Endothelial cell of umbilical vein (primary cell): ENCODE measurements at regions not wholly inside any gene's neighbourhood (a gene's known extent, or its start where the extent isn't known, plus 50 kb on each side); places are given as distances from the start of the nearest gene placed in this dataset.

ENCODE experiments used
- BruUV-seq: library from RNA; stranded (reverse); fragments of 400-500 nt; replicated peaks from 2 replicates; lab custom pipeline; 2021; lab: Mats Ljungman, UMichigan
- CTCF ChIA-PET: fragments of 300-600, 350-600 bp; sonication (Branson Sonifier 250); formaldehyde crosslinking; loops from one replicate; lab custom pipeline; 2021; ENCODE audit warnings: antibody characterized with exemption, inconsistent platforms; lab: Charles Lee
- POLR2A ChIA-PET: fragments of 300-600, 350-600 bp; sonication (Branson Sonifier 250); formaldehyde crosslinking; loops from one replicate; lab custom pipeline; 2021; ENCODE audit warnings: antibody characterized with exemption, inconsistent platforms; lab: Charles Lee
- DNase-seq: peaks from one replicate; pipeline ENCODE4 v3.0.0-alpha.2; 2011; ENCODE audit warnings: low read depth, low spot score
- FAIRE-seq: peaks from 2 replicates; lab custom pipeline; 2011; peaks lifted over from hg19 to GRCh38; lab: Jason Lieb, UNC
- H2AFZ ChIP-seq: 2 replicates; pipeline ENCODE4 v1.6.0; 2012; ENCODE audit warnings: low read depth, low read length, control low read depth, inconsistent platforms
- H3K27ac ChIP-seq: 2 replicates; pipeline ENCODE4 v1.5.1; 2011; ENCODE audit warnings: low read depth, mild to moderate bottlenecking, control low read depth, low read length, moderate library complexity; ENCODE audit not compliant: insufficient read depth
- H3K27me3 ChIP-seq, 2 experiments: 2 replicates each; pipeline versions ENCODE4 v1.6.0 to v1.6.1; 2011; ENCODE audit warnings: low read length in 2 of 2, mixed read lengths in 1 of 2; ENCODE audit not compliant: control insufficient read depth in 2 of 2, insufficient read depth in 2 of 2
- H3K36me3 ChIP-seq, 2 experiments: 2 replicates in 1 of 2; 3 replicates in 1 of 2; pipeline ENCODE4 v1.5.1; 2011; ENCODE audit warnings: low read length in 2 of 2, mild to moderate bottlenecking in 1 of 2, moderate library complexity in 1 of 2; ENCODE audit not compliant: control insufficient read depth in 2 of 2, insufficient read depth in 2 of 2; ENCODE audit errors: extremely low read depth in 1 of 2
- H3K4me1 ChIP-seq: 3 replicates; pipeline ENCODE4 v1.5.1; 2011; ENCODE audit warnings: mild to moderate bottlenecking, low read length; ENCODE audit not compliant: control insufficient read depth, insufficient read depth; ENCODE audit errors: extremely low read depth
- H3K4me2 ChIP-seq: 2 replicates; pipeline ENCODE4 v1.6.1; 2011; ENCODE audit warnings: low read length, control low read depth, mixed read lengths; ENCODE audit not compliant: insufficient read depth
- H3K4me3 ChIP-seq, 3 experiments: fragments of 200-600 bp in 1 of 3; sonication (generic), shearing (Covaris generic) in 1 of 3; replicated peaks in 1 of 3; 2 replicates each; pipeline ENCODE4 v1.5.1; 2011 to 2016; ENCODE audit warnings: control low read depth in 3 of 3, low read length in 3 of 3, mild to moderate bottlenecking in 2 of 3, inconsistent platforms in 1 of 3, low read depth in 1 of 3, moderate library complexity in 1 of 3; ENCODE audit not compliant: insufficient read depth in 1 of 3
- H3K79me2 ChIP-seq: 2 replicates; pipeline ENCODE4 v1.6.0; 2012; ENCODE audit warnings: low read length, inconsistent platforms; ENCODE audit not compliant: control insufficient read depth, insufficient read depth
- H3K9ac ChIP-seq: replicated peaks from 2 replicates; pipeline ENCODE3; 2011; ENCODE audit warnings: low read length, control low read depth; ENCODE audit not compliant: insufficient read depth; ENCODE audit errors: extremely low read depth
- H3K9me1 ChIP-seq: replicated peaks from 3 replicates; pipeline ENCODE4 v1.6.0; 2011; ENCODE audit warnings: mild to moderate bottlenecking, low read length; ENCODE audit not compliant: control insufficient read depth, insufficient read depth; ENCODE audit errors: extremely low read depth
- H3K9me3 ChIP-seq: replicated peaks from 2 replicates; pipeline ENCODE4 v1.5.1; 2012; ENCODE audit warnings: low read length, inconsistent platforms; ENCODE audit not compliant: control insufficient read depth, insufficient read depth
- H4K20me1 ChIP-seq: replicated peaks from 2 replicates; pipeline ENCODE3; 2011; ENCODE audit warnings: mild to moderate bottlenecking, low read length; ENCODE audit not compliant: control insufficient read depth, insufficient read depth; ENCODE audit errors: extremely low read depth
- EZH2 ChIP-seq: IDR thresholded peaks from 2 replicates; pipeline ENCODE4 v1.6.1; 2012; ENCODE audit warnings: borderline replicate concordance, low read depth, mild to moderate bottlenecking, moderate library complexity, low read length, inconsistent platforms; ENCODE audit not compliant: severe bottlenecking
- FOS ChIP-seq: IDR thresholded peaks from 2 replicates; pipeline ENCODE4 v1.6.1; 2011; ENCODE audit warnings: mild to moderate bottlenecking, low read length, moderate library complexity, borderline replicate concordance; ENCODE audit not compliant: insufficient read depth
- GATA2 ChIP-seq: IDR thresholded peaks from 2 replicates; pipeline ENCODE4 v1.7.0; 2011; ENCODE audit warnings: low read depth, mild to moderate bottlenecking, moderate library complexity, mixed read lengths, low read length; ENCODE audit not compliant: insufficient read length, insufficient read depth
- JUN ChIP-seq: IDR thresholded peaks from 2 replicates; pipeline ENCODE4 v1.6.1; 2011; ENCODE audit warnings: borderline replicate concordance, low read depth; ENCODE audit not compliant: insufficient read length, insufficient read depth
- MYC ChIP-seq: IDR thresholded peaks from one replicate; pipeline ENCODE4 v1.6.1; 2011; ENCODE audit warnings: mild to moderate bottlenecking, low read depth, low read length
- POLR2AphosphoS5 ChIP-seq: IDR thresholded peaks from 2 replicates; pipeline ENCODE4 v1.6.1; 2012; ENCODE audit warnings: low read depth, mild to moderate bottlenecking, control low read depth, low read length, moderate library complexity; ENCODE audit not compliant: insufficient read depth
- dilution Hi-C: fragments of 300-500 bp; cut with MboI; formaldehyde crosslinking; loops from one replicate; pipeline ENCODE4 v1.15.0; 2019; ENCODE audit warnings: low sequenced_read_pairs; ENCODE audit not compliant: extremely low pct_ligation_motif_present
- intact Hi-C: fragments of 100-400 bp; cut with micrococcal nuclease; formaldehyde crosslinking; loops from one replicate; pipeline ENCODE4 v1.10.0; 2022

DNA sequence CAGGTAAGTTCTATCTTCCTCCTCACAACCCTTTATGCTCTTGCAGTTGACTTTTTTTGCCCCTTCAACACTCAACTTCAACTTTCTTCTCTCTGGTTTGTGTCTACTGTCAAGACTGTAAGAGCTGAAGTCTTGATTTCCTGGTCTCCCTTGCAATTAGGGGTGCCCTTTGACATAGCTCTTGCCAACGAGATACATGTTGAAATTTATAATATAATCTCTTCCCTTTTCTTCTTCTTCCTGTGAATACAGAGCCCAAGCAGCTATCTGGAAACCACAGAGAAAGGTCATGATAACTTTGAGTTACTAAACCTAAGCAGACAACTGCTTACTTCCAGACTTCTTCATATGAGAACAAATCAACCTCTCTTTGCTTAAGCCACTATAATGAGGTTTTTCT lies 163.5 kb downstream of the MC4R start:
- ChIA-PET CTCF (no interaction called here), POLR2A (no interaction called here)
- DNase-seq (no peak), FAIRE-seq (no peak)
- no TSS peak for BruUV-seq
- dilution Hi-C loops (no loop called here), intact Hi-C loops (no loop called here)
- Histone ChIP-seq H3K9me1 (no peaks in the 10 kb centered on the region), H2AFZ (no peak overlapping the region), H3K27me3 (no peaks in the 10 kb centered on the region), H4K20me1 (no peaks in the 10 kb centered on the region), H3K79me2 (no peaks in the 10 kb centered on the region), H3K27ac (no peak overlapping the region), H3K9me3 (peaks cover 6% of the 10 kb centered on the region), H3K4me2 (no peak overlapping the region), H3K9ac (no peak overlapping the region), H3K4me1 (no peaks in the 10 kb centered on the region), H3K36me3 (no peaks in the 10 kb centered on the region), H3K4me3 (no peak overlapping the region)
- TF ChIP-seq JUN: no peak
- TF ChIP-seq POLR2AphosphoS5: no peak
- no peak for TF ChIP-seq MYC
- no peak for TF ChIP-seq EZH2
- TF ChIP-seq GATA2: no peak
- TF ChIP-seq FOS: no peak

DNA sequence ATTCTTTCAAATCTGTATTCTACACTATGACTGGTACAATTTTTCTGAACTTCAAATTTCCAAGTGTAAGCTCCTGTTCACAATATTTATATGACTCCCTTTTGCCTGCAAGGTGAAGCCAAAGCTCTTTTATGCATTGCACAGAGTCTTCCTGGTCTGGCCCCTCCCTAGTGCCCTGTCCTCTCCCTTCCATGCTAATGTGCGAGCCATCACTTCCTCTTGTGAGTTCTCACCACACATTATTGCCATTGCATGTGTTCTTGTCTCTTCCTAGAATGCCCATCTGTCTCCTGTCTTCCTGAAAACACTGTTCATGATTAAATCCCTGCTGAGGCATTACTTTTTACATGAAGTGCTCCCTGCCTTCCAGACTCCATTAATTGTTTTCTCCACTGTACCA lies 169.9 kb downstream of the MC4R start:
- no peak overlapping the region for H3K4me2 ChIP-seq
- no peak overlapping the region for H3K27ac ChIP-seq
- H3K4me1 ChIP-seq: no peaks in the 10 kb centered on the region
- H3K79me2 ChIP-seq: no peaks in the 10 kb centered on the region
- POLR2A ChIA-PET: no interaction called here
- no peaks in the 10 kb centered on the region for H3K27me3 ChIP-seq
- dilution Hi-C loops (no loop called here), intact Hi-C loops (no loop called here)
- H3K9me3 ChIP-seq: peaks cover 5% of the 10 kb centered on the region
- FAIRE-seq (no peak), DNase-seq (no peak)
- TF ChIP-seq JUN: no peak
- H3K9ac ChIP-seq: no peak overlapping the region
- CTCF ChIA-PET: no interaction called here
- no TSS peak for BruUV-seq
- no peak overlapping the region for H3K4me3 ChIP-seq
- no peaks in the 10 kb centered on the region for H3K36me3 ChIP-seq
- H4K20me1 ChIP-seq: no peaks in the 10 kb centered on the region
- no peaks in the 10 kb centered on the region for H3K9me1 ChIP-seq
- no peak overlapping the region for H2AFZ ChIP-seq
